ENCODE measurements at regions not wholly inside any gene's neighbourhood (a gene's known extent, or its start where the extent isn't known, plus 50 kb on each side); places are given as distances from the start of the nearest gene placed in this dataset.
"Not testable (repeated sequence)": the region's sequence is repeated elsewhere in the genome, so short reads cannot be mapped to it uniquely, and the experiment has no call there.

DNA sequence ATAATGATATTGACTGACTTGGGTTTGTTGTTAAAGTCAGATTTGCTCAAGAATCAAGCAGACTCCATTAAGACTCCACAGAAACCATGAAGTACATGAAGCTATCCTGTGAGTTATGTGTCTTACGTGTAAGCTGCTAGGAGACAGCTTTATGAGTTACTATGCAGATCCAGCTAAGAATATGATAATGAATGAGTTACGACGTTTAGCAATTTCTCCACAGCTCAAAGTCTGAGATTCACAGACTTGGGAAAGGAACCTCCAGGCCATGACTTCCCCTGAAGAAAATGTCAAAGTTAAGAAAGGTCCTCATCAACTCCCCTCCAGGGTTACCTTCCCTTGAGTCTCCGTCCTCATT is 211.9 kb upstream of the HNRNPA3 start:
- no peak for DNase-seq

DNA sequence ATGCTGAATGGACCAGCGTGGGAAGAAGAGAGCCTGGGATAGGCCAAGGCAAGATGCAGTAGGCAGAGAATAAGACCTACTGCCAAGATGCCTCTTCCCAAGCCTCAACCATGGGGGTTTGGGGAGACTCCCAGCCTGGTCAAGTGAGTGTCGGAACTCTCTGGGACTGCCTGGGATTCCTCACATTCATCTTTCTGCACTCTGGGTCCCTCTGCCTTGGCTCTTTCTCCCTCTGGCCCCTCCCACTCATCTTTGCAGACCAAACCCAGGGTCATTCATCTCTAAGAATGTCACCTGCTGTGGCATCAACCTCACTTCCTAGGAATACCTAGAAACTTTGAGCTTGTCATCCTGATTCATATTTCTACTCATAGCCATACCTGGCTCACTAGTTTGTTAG is 211.3 kb upstream of the HNRNPA3 start:
- no peak for DNase-seq

DNA sequence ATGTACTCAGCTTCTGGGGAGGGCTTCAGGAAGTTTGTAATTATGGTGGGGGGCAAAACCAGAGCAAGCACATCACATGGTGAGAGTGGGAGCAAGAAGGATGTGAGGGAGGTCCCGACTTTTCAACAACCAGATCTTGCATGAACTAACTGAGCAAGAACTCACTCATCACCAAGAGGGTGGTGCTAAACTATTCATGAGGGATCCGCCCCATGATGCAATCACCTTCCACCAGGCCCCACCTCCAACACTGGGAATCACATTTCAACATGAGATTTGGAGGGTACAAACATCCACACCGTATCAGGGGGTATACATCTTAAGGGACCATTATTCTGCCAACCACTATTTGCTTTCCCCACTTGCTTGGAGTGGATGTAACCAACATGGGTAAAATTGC is 209.6 kb upstream of the HNRNPA3 start:
- no peak for DNase-seq

DNA sequence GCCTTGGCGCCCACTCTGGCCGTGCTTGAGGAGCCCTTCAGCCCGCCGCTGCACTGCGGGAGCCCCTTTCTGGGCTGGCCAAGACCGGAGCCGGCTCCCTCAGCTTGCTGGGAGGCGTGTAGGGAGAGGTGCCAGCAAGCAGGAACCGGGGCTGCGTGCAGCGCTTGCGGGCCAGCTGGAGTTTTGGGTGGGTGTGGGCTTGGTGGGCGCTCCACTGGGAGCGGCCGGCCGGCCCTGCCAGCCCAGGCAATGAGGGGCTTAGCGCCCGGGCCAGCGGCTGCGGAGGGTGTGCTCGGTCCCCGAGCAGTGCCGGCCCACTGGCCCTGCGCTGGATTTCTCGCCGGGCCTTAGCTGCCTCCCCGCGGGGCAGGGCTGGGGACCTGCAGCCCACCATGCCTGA is 204.9 kb upstream of the HNRNPA3 start:
- DNase-seq: not testable (repeated sequence)

DNA sequence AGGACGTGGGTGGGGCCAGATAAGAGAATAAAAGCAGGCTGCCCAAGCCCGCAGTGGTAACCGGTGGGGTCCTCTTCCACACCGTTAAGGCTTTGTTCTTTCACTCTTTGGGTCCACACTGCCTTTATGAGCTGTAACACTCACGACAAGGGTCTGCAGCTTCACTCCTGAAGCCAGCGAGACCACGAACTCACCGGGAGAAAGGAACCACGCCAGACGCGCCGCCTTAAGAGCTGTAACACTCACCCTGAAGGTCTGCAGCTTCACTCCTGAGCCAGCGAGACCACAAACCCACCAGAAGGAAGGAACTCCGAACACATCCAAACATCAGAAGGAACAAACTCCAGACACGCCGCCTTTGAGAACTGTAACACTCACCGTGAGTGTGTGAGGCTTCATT is 203.9 kb upstream of the HNRNPA3 start:
- not testable (repeated sequence) for DNase-seq

DNA sequence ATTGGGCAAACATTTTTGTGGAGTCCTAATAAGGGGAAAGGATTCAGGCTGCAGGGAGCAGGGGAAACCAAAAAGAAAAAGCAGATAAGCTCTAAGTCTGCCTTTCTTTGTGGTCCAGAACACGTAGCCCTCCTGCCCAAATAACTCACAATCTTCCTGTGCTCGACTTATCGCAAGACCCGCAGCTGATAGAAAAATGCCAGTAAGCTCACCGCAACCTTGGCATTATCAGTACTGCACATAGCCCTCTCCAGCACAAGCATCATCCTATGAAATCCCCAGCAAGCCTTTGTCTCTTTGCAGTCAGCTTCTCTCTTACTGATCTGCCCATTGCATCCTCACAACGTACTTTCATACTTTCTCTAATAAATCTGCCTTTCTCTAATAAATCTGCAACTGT is 202.4 kb upstream of the HNRNPA3 start:
- no peak for DNase-seq

DNA sequence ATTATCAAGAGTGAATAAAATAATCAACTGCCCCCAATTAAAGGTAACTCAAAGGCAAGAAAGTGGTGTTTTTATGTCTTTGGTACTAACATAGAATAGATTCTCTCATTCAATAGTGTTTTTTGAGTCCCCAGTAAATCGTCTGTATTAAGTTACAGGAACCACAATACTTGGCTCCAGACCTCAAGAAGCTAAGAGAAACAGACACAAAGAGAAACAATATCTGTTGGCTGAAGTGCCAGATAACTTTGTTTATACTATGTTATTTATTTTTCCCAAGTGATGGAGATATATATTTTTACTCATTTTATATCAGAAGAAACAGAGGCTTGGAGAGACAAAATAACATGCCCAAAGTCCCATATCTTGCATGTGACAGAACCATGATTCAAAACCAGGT is 201.7 kb upstream of the HNRNPA3 start:
- no peak for DNase-seq

DNA sequence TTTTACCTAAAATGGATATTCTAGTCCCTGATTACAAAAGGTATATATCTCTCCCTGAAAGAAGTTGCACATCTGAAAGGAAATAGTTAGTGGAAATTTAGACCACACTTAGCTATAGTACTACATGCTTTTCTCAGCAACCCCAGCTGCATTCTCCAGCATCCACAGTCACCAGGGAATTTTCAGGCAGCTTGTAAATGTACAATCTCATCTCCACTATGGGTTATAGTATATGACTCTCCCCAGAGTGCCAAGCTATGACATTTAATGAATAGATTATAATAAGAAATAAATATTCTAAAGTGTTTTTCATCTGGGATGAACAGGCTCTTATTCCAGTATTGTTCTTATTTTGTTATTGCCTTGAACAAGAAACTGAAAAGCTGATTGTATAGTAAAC is 197.6 kb upstream of the HNRNPA3 start:
- no peak for DNase-seq

DNA sequence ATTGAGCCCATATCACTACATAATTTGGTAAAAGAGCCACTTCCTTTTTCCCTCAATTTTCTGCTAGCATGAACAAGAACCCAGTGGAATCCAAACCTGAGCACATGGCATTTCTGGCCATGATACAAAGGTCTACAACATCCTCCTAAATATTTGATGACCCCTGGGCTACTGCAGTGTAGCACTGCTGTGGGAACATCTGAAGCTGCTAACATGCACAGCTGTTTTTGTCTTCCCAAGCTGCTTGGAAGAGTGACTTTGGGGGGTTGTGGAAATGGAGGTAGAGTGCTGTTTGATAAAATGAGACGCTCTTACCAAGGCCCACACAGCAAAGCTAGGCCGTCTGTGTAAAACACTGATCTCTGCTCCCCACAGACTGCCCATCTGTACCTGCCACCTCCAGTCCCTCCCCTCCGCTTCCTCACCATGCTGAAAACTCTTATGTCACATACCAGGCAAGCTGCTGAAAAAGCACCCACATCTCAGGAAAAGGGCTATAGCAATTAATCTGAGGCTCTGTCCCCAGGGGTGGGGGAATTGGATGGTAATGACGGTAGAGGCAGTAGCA is 197.2 kb upstream of the HNRNPA3 start:
- DNase-seq: no peak

DNA sequence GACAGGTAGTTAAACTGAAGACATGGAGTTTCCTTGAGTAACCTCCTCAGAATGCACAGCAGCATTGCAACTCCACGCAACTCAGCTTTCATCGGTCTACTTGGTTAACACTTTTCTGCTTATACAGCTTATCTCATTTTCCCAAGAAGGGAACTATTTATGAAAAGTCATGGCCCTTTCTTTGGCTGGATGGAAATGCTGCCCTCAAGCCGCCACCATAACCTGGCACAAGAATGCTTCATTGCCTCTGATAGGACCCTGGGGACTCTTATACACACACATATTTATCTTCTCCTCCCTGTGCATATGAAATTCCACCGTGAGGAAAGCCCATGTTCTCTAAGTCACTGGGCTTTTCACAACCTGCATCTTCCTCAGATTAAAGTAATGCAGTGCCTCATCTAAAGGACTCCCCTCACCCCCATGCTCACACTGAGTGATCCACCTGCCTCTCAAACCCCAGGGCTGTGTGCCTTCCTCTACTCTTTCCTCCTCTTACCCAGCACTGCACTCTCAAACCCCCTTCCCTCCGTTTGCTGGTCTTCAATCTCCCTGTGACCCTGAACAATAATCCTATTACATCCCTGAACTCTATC is 192.0 kb upstream of the HNRNPA3 start:
- no peak for DNase-seq

DNA sequence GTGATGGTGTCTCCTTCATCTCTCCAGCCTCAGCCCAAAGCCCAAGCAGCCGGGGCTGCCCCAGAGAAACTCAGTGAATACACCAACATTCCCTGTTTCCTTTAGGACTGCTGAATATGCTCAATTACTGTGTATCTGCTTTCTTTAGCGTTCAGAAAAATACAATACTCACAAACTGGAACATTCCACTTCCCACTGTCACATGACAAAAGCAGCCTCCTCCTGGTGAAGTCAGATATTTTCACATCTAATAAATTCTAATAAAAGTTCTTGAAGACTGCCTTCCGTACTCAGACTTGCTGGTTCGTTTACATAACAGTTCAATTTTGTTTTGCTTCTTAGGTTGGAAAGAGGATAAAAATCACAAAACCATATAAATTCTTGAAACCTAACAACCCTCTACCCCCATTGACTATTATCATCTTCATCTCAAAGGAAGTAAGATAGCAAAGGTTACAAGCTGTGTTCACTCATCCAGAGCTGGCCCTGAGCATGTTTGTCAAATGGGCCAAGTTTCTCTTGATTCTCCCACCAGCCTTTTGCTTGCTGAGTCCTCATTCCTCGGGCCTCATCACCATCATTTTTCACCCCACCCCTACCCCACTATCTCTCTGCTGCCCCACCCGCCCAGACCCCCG is 190.8 kb upstream of the HNRNPA3 start:
- no peak for DNase-seq

DNA sequence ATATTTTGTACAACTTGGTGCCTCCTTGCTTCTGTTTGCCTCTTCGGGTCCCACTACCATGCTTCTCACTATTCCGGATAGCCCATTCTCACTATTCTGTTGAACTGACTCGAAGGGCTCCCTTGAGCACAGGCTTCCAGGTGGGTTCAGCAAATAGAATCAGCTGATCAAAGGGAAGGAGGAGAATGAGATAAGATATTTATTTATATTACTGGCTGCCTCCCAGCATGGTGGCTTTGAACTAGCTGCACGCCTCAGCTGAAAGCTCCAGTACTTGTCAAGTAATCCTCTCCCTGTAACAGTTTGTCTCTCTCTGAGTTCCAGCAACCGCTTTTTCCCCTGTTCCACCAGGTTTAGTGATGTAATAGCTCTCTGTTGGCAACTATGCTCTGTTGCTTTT is 187.8 kb upstream of the HNRNPA3 start:
- DNase-seq: no peak

DNA sequence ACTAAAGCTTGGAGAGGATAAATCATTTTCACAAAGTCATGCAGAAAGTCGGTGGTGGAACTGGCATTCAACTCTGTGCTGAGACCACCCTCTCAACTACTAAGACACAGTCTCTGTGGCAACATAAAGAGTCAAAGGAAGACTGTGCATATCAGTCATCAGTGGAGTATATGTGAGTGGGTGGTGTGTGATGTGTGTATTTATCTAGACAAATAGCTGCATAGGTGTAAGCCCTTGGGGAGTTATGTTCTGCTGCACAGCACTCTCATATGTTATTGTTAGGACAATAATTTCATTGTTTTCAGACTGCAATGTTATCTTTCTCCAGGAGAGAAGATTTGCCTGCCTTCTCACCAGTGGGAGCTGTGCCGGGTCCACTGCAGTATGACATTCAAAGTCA is 186.3 kb upstream of the HNRNPA3 start:
- DNase-seq: no peak

DNA sequence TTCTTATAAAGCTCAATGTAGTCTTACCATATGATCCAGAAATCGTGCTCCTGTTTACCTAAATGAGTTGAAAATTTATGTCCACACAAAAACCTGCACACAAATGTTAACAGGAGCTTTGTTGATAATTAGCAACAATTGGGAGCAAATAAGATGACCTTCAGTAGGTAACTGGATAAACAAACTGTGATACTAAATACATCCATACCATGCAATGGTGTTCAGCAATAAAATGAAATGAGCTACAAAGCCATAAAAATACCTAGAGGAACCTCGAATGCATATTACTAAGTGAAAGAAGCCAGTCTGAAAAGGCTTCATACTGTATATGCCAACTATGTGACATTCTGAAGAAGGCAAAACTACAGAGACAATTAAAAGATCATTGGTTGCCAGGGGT is 185.6 kb upstream of the HNRNPA3 start:
- DNase-seq: no peak

DNA sequence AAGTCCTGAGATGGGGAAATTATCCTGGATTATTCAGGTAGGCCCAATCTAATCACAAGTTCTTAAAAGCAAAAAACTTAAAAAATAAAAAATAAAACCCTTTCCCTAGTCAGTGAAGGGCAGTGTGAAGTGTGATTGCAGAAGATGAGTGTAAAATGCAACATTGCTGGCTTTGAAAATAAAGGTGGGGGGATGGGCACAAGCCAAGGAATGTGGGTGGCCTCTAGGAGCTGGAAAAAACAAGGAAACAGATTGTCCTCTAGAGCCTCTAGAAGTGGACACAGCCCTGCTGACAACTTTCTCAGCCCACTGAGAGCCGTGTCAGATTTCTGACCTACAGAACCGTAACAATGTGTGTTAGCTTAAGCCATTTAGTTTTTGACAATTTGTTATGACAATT is 184.3 kb upstream of the HNRNPA3 start:
- DNase-seq: no peak

DNA sequence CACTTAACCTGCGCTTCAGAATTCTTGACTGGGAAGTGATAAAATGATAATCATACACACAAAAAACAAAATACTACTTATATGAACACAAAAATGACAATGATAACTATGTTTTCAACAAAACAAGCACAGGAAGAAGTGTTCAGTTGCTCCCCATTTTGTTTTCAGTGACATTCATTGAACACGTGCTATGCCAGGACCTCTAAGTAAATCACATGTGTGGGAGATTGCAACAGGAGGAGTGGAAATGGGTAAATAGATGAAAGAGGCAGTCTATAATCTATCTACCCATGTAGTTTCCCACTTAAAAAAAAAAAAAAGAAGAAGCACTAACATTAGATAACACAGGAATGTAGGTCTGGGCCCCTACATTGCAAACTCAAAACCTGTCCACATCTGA is 183.5 kb upstream of the HNRNPA3 start:
- DNase-seq: no peak

DNA sequence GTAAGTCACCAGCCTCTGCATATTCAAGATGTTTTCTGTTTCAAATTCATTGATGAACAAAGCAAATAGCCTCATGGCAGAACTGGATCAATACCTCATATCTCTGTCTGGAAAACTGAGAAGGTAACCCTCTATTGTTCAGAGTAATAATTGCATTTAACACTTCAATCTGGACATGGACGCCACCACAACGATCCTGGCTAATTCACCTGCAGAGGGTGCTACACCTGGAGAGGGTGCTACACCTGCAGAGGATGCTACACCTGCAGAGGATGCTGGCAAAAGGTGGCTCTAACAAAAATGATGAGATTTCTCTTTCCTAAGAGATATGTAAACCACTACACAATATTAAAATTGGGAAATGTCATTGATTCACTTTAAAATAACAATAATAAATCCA is 183.1 kb upstream of the HNRNPA3 start:
- DNase-seq: no peak

DNA sequence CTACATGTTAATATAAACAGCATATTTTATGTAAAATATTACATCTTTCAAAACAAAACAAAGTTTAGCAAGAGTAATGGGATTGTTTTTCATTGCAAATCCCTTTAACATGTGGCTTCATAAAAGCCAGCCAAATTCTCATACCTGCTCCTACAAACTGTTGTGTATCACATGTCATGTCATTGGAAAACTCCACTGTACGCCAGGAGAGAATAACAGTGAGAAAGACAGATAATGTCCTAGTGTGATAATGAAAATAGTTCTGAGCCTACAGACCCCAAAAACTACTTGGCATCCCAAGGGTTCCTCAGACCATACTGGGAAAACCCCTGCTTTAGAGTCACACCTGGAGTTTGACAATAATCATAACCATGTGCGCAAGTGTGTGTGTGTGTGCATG is 182.7 kb upstream of the HNRNPA3 start:
- no peak for DNase-seq

DNA sequence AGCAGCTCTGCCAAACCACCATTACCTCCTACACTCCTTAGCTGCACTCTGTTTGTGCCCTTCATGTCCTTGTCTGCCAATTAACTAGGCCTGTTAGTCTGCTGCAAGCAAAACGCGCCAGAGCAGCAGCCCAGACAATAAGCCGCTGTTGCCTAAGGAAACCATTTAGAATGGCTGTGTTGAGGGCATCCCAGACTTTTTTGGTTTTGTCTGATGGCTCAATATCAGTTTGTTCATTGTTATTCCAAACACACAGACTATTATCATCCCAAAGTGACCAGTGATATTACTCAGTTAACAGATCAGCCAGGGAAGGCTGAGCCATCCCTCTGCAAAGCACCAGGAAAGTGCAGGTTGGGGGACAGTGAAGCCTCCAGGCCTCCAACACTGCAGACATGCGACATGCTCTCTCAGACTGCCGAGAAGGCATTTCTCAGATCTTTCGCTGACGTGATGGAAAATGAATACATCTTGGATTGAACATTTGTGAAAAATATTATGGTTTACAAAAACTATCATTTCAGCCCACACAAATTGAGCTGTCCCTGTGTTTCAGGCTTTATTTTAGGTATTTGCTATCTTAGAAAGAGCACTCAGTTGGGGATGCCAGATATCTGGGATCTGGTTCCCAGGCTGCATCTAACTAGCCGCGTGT is 182.0 kb upstream of the HNRNPA3 start:
- DNase-seq: peak; percentile 18

DNA sequence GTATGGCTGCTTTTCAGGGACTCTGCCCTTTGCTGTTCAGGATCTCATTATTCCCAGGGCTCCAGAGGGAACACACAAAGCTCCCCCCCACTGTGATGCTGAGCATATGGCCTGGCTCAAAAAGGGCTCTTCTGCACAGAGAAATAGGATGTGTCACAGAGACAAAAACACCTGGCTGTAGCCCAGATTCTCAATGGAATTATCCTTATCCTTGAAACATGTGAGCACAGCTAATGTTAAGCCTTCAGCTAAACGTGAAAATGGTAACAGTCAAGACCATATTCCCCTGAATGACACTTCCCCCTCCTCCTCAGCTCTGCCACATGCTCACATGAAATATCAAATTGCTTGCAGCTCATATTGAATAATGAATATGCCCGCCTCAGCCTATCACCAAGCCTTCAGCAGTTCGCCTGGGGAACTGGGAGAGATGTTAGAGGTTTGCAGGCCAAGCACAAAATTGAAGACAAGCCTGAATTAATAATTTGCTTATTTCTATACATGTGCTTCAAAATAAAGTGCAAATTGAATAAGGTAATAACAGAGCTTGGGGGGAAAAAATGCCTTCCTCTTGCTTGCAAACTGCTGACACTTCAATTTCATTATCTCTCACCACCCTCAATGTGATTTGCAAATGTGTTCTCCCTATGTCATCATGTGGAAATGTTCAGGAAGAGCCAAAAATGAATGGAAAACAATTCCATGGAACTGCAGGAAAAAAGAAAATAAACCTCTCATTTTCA is 181.0 kb upstream of the HNRNPA3 start:
- DNase-seq: peak; percentile 89

DNA sequence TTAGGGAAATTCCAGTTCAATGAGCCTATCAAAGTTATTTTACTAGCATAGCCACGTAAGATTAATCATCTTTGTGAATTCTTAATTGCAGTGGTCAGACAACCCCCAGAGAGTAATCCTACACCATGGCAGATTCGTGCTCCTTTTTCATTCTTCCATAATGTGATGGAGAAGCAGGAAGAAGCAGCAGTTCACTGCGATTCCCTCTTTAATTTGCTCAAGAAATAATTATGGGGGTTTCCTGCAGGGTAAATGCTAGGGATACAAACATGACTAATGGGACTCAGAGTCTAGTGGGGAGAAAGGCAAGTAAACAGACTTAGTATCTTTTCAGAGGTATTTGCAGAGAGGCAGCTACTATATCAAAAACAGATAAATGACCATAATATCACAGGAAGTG is 175.8 kb upstream of the HNRNPA3 start:
- no peak for DNase-seq

DNA sequence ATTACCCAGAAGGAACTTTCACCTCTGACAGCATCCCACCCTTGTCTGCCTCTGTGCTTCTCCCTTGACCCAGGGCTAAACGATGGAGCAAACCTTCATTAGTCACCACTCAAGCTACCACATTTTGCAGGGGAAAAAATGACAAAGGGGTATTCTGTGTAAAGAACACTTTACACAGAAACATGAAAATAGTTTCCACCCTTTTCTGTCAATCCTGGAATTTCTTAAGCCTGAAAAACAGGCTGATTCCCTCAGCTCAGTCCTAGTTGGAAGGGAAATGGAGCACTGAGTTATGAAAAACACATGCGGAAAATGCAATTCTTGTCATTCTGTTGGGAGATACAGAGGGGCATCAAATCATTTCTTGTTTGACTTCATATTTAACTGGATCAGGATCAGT is 175.0 kb upstream of the HNRNPA3 start:
- DNase-seq: no peak

DNA sequence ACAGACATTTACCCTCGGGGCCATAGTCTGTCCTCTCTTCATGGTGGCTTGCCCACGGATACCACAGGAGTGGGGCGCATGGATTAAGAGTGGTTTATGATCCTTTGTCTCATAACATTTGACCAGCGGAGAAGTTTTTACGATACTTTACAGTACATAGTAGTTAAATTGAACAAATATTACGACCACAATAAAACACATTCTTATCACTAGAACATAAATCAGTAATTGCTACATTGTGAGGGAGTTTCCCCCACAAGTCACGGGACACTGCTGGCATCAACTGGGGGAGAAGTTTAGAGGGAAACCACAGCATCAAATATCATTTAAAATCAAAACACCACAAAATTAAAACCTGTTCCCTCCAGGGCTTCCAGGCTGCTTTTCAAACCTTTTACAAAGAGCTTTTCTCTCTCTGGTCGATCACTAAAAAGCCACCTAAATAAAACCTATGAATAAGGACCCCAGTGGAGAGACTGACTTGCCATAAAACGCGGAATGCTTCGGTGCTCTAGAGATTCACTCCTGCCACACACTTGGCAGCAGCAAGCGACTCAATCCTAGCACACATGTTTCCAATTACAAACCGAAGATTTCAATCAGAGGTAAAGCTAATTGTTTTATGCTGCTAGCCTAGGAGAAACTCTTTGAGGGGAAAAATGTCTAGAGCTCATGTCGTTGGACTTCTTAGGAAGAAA is 173.7 kb upstream of the HNRNPA3 start:
- no peak for DNase-seq
